Caco-2 (cell line): ENCODE measurements at regions not wholly inside any gene's neighbourhood (a gene's known extent, or its start where the extent isn't known, plus 50 kb on each side); places are given as distances from the start of the nearest gene placed in this dataset.

Source experiments
- BruUV-seq: library from RNA; stranded (reverse); fragments of 400-500 nt; replicated peaks from 2 replicates; lab custom pipeline; 2021; lab: Mats Ljungman, UMichigan
- CTCF ChIA-PET: fragments of 300-600 bp; sonication (Branson Sonifier 250); formaldehyde crosslinking; loops from one replicate; lab custom pipeline; 2022; ENCODE audit warnings: antibody characterized with exemption; lab: Charles Lee
- POLR2A ChIA-PET: fragments of 300-600 bp; sonication (Branson Sonifier 250); formaldehyde crosslinking; loops from one replicate; lab custom pipeline; 2022; ENCODE audit warnings: antibody characterized with exemption; lab: Charles Lee
- DNase-seq, 2 experiments: peaks; one replicate each; pipeline versions ENCODE4 v3.0.0 to v3.0.0-alpha.2; 2020 to 2022
- H3K27me3 ChIP-seq: replicated peaks from 2 replicates; pipeline ENCODE4 v1.6.0; 2011; ENCODE audit warnings: low read length; ENCODE audit not compliant: control insufficient read depth, insufficient read depth
- H3K36me3 ChIP-seq: 2 replicates; pipeline ENCODE4 v1.5.1; 2011; ENCODE audit warnings: low read length; ENCODE audit not compliant: control insufficient read depth, insufficient read depth
- H3K4me1 ChIP-seq: fragments of 250-450 bp; sonication (Bioruptor Pico); 2 replicates; pipeline ENCODE4 v1.5.1; 2020; ENCODE audit warnings: mild to moderate bottlenecking
- H3K4me3 ChIP-seq: 2 replicates; pipeline ENCODE4 v1.5.1; 2011; ENCODE audit warnings: low read depth, mild to moderate bottlenecking, control low read depth, low read length
- H3K9me3 ChIP-seq: fragments of 250-450 bp; sonication (Bioruptor Pico); 2 replicates; pipeline ENCODE4 v1.5.1; 2020; ENCODE audit warnings: mild to moderate bottlenecking, moderate library complexity
- H3K27ac Mint-ChIP-seq: one replicate; pipeline ENCODE4 v1.8.0; 2022; ENCODE audit warnings: mixed read lengths; ENCODE audit not compliant: unreplicated experiment
- H3K27me3 Mint-ChIP-seq: one replicate; pipeline ENCODE4 v1.8.0; 2022; ENCODE audit warnings: mixed read lengths; ENCODE audit not compliant: insufficient read depth, unreplicated experiment
- H3K36me3 Mint-ChIP-seq: one replicate; pipeline ENCODE4 v1.8.0; 2022; ENCODE audit warnings: mild to moderate bottlenecking, mixed read lengths; ENCODE audit not compliant: insufficient read depth, unreplicated experiment
- H3K4me1 Mint-ChIP-seq: one replicate; pipeline ENCODE4 v1.8.0; 2022; ENCODE audit warnings: low read depth, mixed read lengths; ENCODE audit not compliant: unreplicated experiment
- H3K4me3 Mint-ChIP-seq: one replicate; pipeline ENCODE4 v1.8.0; 2022; ENCODE audit warnings: mild to moderate bottlenecking, moderate library complexity, mixed read lengths; ENCODE audit not compliant: unreplicated experiment
- H3K9me3 Mint-ChIP-seq: one replicate; pipeline ENCODE4 v1.8.0; 2022; ENCODE audit warnings: mixed read lengths; ENCODE audit not compliant: unreplicated experiment
- CTCF ChIP-seq, 2 experiments: fragments of 200-600 bp in 1 of 2; IDR thresholded peaks; 1 replicate in 1 of 2; 2 replicates in 1 of 2; pipeline versions ENCODE4 v1.5.1 to v1.8.0; 2011 to 2022; ENCODE audit warnings: antibody characterized with exemption in 1 of 2, control low read depth in 1 of 2, inconsistent platforms in 1 of 2, low read depth in 1 of 2, low read length in 1 of 2, mild to moderate bottlenecking in 1 of 2, moderate library complexity in 1 of 2; ENCODE audit not compliant: insufficient read depth in 1 of 2, severe bottlenecking in 1 of 2, unreplicated experiment in 1 of 2
- intact Hi-C: fragments of 100-400 bp; cut with micrococcal nuclease; formaldehyde crosslinking; loops from one replicate; pipeline ENCODE4 v1.10.0; 2022; ENCODE audit not compliant: unreplicated experiment

- DNase-seq: no peak
- TF ChIP-seq CTCF (IDR thresholded peaks at IDR 0.05; ENCODE audit: insufficient read depth in 1 of 2, low read depth in 1 of 2, low read length in 1 of 2, severe bottlenecking in 1 of 2, unreplicated experiment in 1 of 2): no peak
- Histone ChIP-seq H3K27me3 (no peaks in the 10 kb centered on the region; the same call in 1 of the 2 replicates), H3K9me3 (0 out of 2 replicates have a peak, but pooled peaks cover 2% of the 10 kb centered on the region), H3K36me3 (no peaks in the 10 kb centered on the region), H3K4me3 (no peak overlapping the region), H3K4me1 (0 out of 2 replicates have a peak, but pooled peaks cover 8% of the 10 kb centered on the region)
- intact Hi-C loops: no loop called here
- H3K27me3 Mint-ChIP-seq: no peaks in the 10 kb centered on the region
- POLR2A ChIA-PET: no interaction called here
- H3K4me3 Mint-ChIP-seq: no peak overlapping the region
- H3K4me1 Mint-ChIP-seq: peaks cover 15% of the 10 kb centered on the region
- H3K9me3 Mint-ChIP-seq: peaks cover 9% of the 10 kb centered on the region
- CTCF ChIA-PET: no interaction called here
- no TSS peak for BruUV-seq
- no peak overlapping the region for H3K27ac Mint-ChIP-seq
- H3K36me3 Mint-ChIP-seq: no peaks in the 10 kb centered on the region
Measured at GRCh38 chr2:71829008-71829407, 318.7 kb downstream of the CYP26B1 start.

GRCh38 chr2:71827973-71828372 is 319.7 kb downstream of the CYP26B1 start:
- H3K27me3 ChIP-seq: no peaks in the 10 kb centered on the region; the same call in 1 of the 2 replicates
- Mint-ChIP-seq H3K36me3 (no peaks in the 10 kb centered on the region), H3K4me1 (peaks cover 16% of the 10 kb centered on the region), H3K27ac (no peak overlapping the region), H3K27me3 (no peaks in the 10 kb centered on the region), H3K4me3 (no peak overlapping the region), H3K9me3 (peaks cover 9% of the 10 kb centered on the region)
- no TSS peak for BruUV-seq
- POLR2A ChIA-PET: no interaction called here
- CTCF ChIA-PET: no interaction called here
- intact Hi-C loops: no loop called here
- H3K36me3 ChIP-seq: no peaks in the 10 kb centered on the region
- no peak for TF ChIP-seq CTCF (IDR thresholded peaks at IDR 0.05; ENCODE audit: insufficient read depth in 1 of 2, low read depth in 1 of 2, low read length in 1 of 2, severe bottlenecking in 1 of 2, unreplicated experiment in 1 of 2)
- H3K9me3 ChIP-seq: 0 out of 2 replicates have a peak, but pooled peaks cover 2% of the 10 kb centered on the region
- no peak for DNase-seq
- no peak overlapping the region for H3K4me3 ChIP-seq
- H3K4me1 ChIP-seq: 0 out of 2 replicates have a peak, but pooled peaks cover 8% of the 10 kb centered on the region

- H3K9me3 Mint-ChIP-seq: peaks cover 9% of the 10 kb centered on the region
- intact Hi-C loops: no loop called here
- H3K9me3 ChIP-seq: 0 out of 2 replicates have a peak, but pooled peaks cover 2% of the 10 kb centered on the region
- no peak for DNase-seq
- no TSS peak for BruUV-seq
- no peaks in the 10 kb centered on the region for H3K36me3 ChIP-seq
- ChIA-PET POLR2A (no interaction called here), CTCF (no interaction called here)
- no peak overlapping the region for H3K27ac Mint-ChIP-seq
- no peaks in the 10 kb centered on the region for H3K27me3 Mint-ChIP-seq
- H3K4me3 ChIP-seq: no peak overlapping the region
- H3K4me3 Mint-ChIP-seq: no peak overlapping the region
- no peaks in the 10 kb centered on the region for H3K36me3 Mint-ChIP-seq
- TF ChIP-seq CTCF (IDR thresholded peaks at IDR 0.05; ENCODE audit: insufficient read depth in 1 of 2, low read depth in 1 of 2, low read length in 1 of 2, severe bottlenecking in 1 of 2, unreplicated experiment in 1 of 2): no peak
- H3K4me1 ChIP-seq: 0 out of 2 replicates have a peak, but pooled peaks cover 8% of the 10 kb centered on the region
- H3K4me1 Mint-ChIP-seq: peaks cover 16% of the 10 kb centered on the region
- no peaks in the 10 kb centered on the region; the same call in 1 of the 2 replicates for H3K27me3 ChIP-seq
Measured at GRCh38 chr2:71827524-71827901, 320.1 kb downstream of the CYP26B1 start.
